Hindlimb muscle (tissue), 1 donor: ENCODE measurements at regions not wholly inside any gene's neighbourhood (a gene's known extent, or its start where the extent isn't known, plus 50 kb on each side); places are given as distances from the start of the nearest gene placed in this dataset.
A peak's percentile ranks its signal among the peaks of the same experiment; 100 is the strongest.
"Not testable (repeated sequence)": the region's sequence is repeated elsewhere in the genome, so short reads cannot be mapped to it uniquely, and the experiment has no call there.

Experiments
- DNase-seq: peaks from one replicate; pipeline ENCODE4 v3.0.0-alpha.2; 2013

- no peak for DNase-seq
These were observed 93.2 kb downstream of the ZNF680 start for GRCh38 chr7:64469673-64470072.

- DNase-seq = no peak
These were observed 97.3 kb downstream of the ZNF680 start for GRCh38 chr7:64465551-64465950.

GRCh38 chr7:64463636-64464375, 99.1 kb downstream of the ZNF680 start:
- DNase-seq = peak; percentile 15

GRCh38 chr7:64459858-64460257, 103.0 kb downstream of the ZNF680 start:
- not testable (repeated sequence) for DNase-seq

GRCh38 chr7:64433590-64433989, 119.8 kb downstream of the ZNF736 start:
- DNase-seq = no peak

GRCh38 chr7:64431838-64432237, 118.1 kb downstream of the ZNF736 start:
- no peak for DNase-seq

- no peak for DNase-seq
These were observed 115.5 kb downstream of the ZNF736 start for GRCh38 chr7:64429232-64429631.

- DNase-seq = not testable (repeated sequence)
These were observed 111.7 kb downstream of the ZNF736 start for GRCh38 chr7:64425436-64425835.

- no peak for DNase-seq
These were observed 93.4 kb downstream of the ZNF736 start for GRCh38 chr7:64407148-64407547.
